H9 (cell line): ENCODE measurements at regions not wholly inside any gene's neighbourhood (a gene's known extent, or its start where the extent isn't known, plus 50 kb on each side); places are given as distances from the start of the nearest gene placed in this dataset.

ENCODE experiments used
- DNase-seq: peaks from one replicate; pipeline ENCODE4 v3.0.0-alpha.2; 2017
- H2AFZ ChIP-seq: one replicate; pipeline ENCODE4 v1.6.1; 2013; ENCODE audit warnings: mild to moderate bottlenecking, low read length, control low read depth, moderate library complexity
- H2AK5ac ChIP-seq: 2 replicates; pipeline ENCODE4 v1.6.1; 2013; ENCODE audit warnings: low read length, control low read depth, mixed read lengths; ENCODE audit not compliant: insufficient read length
- H2BK120ac ChIP-seq: one replicate; pipeline ENCODE4 v1.6.1; 2013; ENCODE audit warnings: low read depth, mild to moderate bottlenecking, low read length, control low read depth, inconsistent platforms; ENCODE audit not compliant: poor library complexity, severe bottlenecking
- H2BK12ac ChIP-seq: 2 replicates; pipeline ENCODE4 v1.6.1; 2013; ENCODE audit warnings: low read length, control low read depth, mixed read lengths, low read depth; ENCODE audit not compliant: insufficient read length
- H2BK15ac ChIP-seq: 2 replicates; pipeline ENCODE4 v1.6.1; 2013; ENCODE audit warnings: low read depth, low read length, control low read depth
- H2BK20ac ChIP-seq: one replicate; pipeline ENCODE4 v1.6.1; 2013; ENCODE audit warnings: low read depth, mild to moderate bottlenecking, low read length, control low read depth, inconsistent platforms; ENCODE audit not compliant: poor library complexity, severe bottlenecking
- H2BK5ac ChIP-seq: 2 replicates; pipeline ENCODE4 v1.6.1; 2013; ENCODE audit warnings: low read length, control low read depth, mixed read lengths; ENCODE audit not compliant: insufficient read length
- H3K14ac ChIP-seq: 2 replicates; pipeline ENCODE4 v1.6.1; 2013; ENCODE audit warnings: low read length, control low read depth; ENCODE audit not compliant: insufficient read depth
- H3K18ac ChIP-seq: 2 replicates; pipeline ENCODE4 v1.6.1; 2013; ENCODE audit warnings: low read depth, mild to moderate bottlenecking, mixed read lengths, low read length, control low read depth; ENCODE audit not compliant: insufficient read length
- H3K23ac ChIP-seq: 2 replicates; pipeline ENCODE4 v1.6.1; 2013; ENCODE audit warnings: low read length, control low read depth, mixed read lengths, low read depth; ENCODE audit not compliant: insufficient read length
- H3K23me2 ChIP-seq: 2 replicates; pipeline ENCODE4 v1.6.1; 2013; ENCODE audit warnings: low read depth, mild to moderate bottlenecking, mixed read lengths, low read length, control low read depth; ENCODE audit not compliant: insufficient read length, poor library complexity, severe bottlenecking
- H3K27ac ChIP-seq: 2 replicates; pipeline ENCODE4 v1.5.1; 2013; ENCODE audit warnings: low read length, control low read depth, mixed read lengths, low read depth; ENCODE audit not compliant: insufficient read length
- H3K27me3 ChIP-seq: 2 replicates; pipeline ENCODE4 v1.6.1; 2013; ENCODE audit warnings: low read length, control low read depth, inconsistent platforms; ENCODE audit not compliant: insufficient read depth
- H3K4ac ChIP-seq: 2 replicates; pipeline ENCODE4 v1.6.1; 2013; ENCODE audit warnings: low read depth, mild to moderate bottlenecking, control low read depth, inconsistent platforms, low read length, moderate library complexity
- H3K4me1 ChIP-seq: 2 replicates; pipeline ENCODE4 v1.6.1; 2013; ENCODE audit warnings: low read length, control low read depth, inconsistent platforms; ENCODE audit not compliant: insufficient read depth
- H3K4me2 ChIP-seq: 2 replicates; pipeline ENCODE4 v1.6.1; 2013; ENCODE audit warnings: low read length, control low read depth, mixed read lengths; ENCODE audit not compliant: insufficient read length, insufficient read depth
- H3K56ac ChIP-seq: 2 replicates; pipeline ENCODE4 v1.6.1; 2013; ENCODE audit warnings: low read depth, mild to moderate bottlenecking, mixed read lengths, low read length, control low read depth; ENCODE audit not compliant: insufficient read length
- H3K79me1 ChIP-seq: 2 replicates; pipeline ENCODE4 v1.6.1; 2013; ENCODE audit warnings: low read depth, mild to moderate bottlenecking, moderate library complexity, low read length, control low read depth, inconsistent platforms; ENCODE audit not compliant: insufficient read depth, poor library complexity, severe bottlenecking
- H3K79me2 ChIP-seq: 2 replicates; pipeline ENCODE4 v1.6.1; 2013; ENCODE audit warnings: low read length, control low read depth, inconsistent platforms; ENCODE audit not compliant: insufficient read depth
- H3K9ac ChIP-seq: 2 replicates; pipeline ENCODE4 v1.6.1; 2013; ENCODE audit warnings: low read length, control low read depth, mixed read lengths; ENCODE audit not compliant: insufficient read length; ENCODE audit errors: extremely low read depth
- H3K9me3 ChIP-seq: one replicate; pipeline ENCODE4 v1.6.1; 2013; ENCODE audit warnings: low read depth, low read length, inconsistent platforms; ENCODE audit not compliant: control insufficient read depth
- H3T11ph ChIP-seq: one replicate; pipeline ENCODE4 v1.6.1; 2013; ENCODE audit warnings: mild to moderate bottlenecking, low read length, control low read depth, inconsistent platforms
- H4K20me1 ChIP-seq: one replicate; pipeline ENCODE4 v1.6.1; 2013; ENCODE audit not compliant: control insufficient read depth, insufficient read length, insufficient read depth
- H4K5ac ChIP-seq: 2 replicates; pipeline ENCODE4 v1.6.1; 2013; ENCODE audit warnings: low read depth, mild to moderate bottlenecking, mixed read lengths, low read length, control low read depth; ENCODE audit not compliant: insufficient read length
- H4K8ac ChIP-seq: replicated peaks from 2 replicates; pipeline ENCODE4 v1.6.1; 2013; ENCODE audit warnings: low read length, control low read depth, mixed read lengths, low read depth; ENCODE audit not compliant: insufficient read length
- H4K91ac ChIP-seq: 2 replicates; pipeline ENCODE4 v1.6.1; 2013; ENCODE audit warnings: low read depth, mild to moderate bottlenecking, moderate library complexity, mixed read lengths, low read length, control low read depth; ENCODE audit not compliant: insufficient read length
- H3K27ac Mint-ChIP-seq, 3 experiments: 2 replicates in 2 of 3; 3 replicates in 1 of 3; pipeline ENCODE4 v1.8.0; 2020 to 2021; ENCODE audit warnings: mixed read lengths in 3 of 3, mild to moderate bottlenecking in 1 of 3, moderate library complexity in 1 of 3
- H3K27me3 Mint-ChIP-seq: 2 replicates; pipeline ENCODE4 v1.8.0; 2021; ENCODE audit warnings: low read depth, mild to moderate bottlenecking, moderate library complexity, mixed read lengths
- H3K36me3 Mint-ChIP-seq, 3 experiments: 2 replicates in 2 of 3; 3 replicates in 1 of 3; pipeline ENCODE4 v1.8.0; 2020 to 2021; ENCODE audit warnings: low read depth in 3 of 3, mixed read lengths in 3 of 3; ENCODE audit not compliant: insufficient read depth in 1 of 3
- H3K4me1 Mint-ChIP-seq, 2 experiments: 2 replicates each; pipeline ENCODE4 v1.8.0; 2020; ENCODE audit warnings: mixed read lengths in 2 of 2
- H3K4me3 Mint-ChIP-seq, 2 experiments: 2 replicates in 1 of 2; 3 replicates in 1 of 2; pipeline ENCODE4 v1.8.0; 2020 to 2021; ENCODE audit warnings: mild to moderate bottlenecking in 2 of 2, mixed read lengths in 2 of 2, moderate library complexity in 1 of 2
- H3K9me3 Mint-ChIP-seq, 2 experiments: 2 replicates in 1 of 2; 3 replicates in 1 of 2; pipeline ENCODE4 v1.8.0; 2020; ENCODE audit warnings: mild to moderate bottlenecking in 2 of 2, mixed read lengths in 2 of 2, moderate library complexity in 1 of 2
- WGBS: extraction: QIAGEN DNeasy Blood & Tissue Kit; methylation state at CpG from one replicate; pipeline ENCODE4 v1.1.7; 2013; ENCODE audit warnings: missing lambda C conversion rate, low lambda C conversion rate, mixed read lengths; ENCODE audit not compliant: insufficient read length; ENCODE audit errors: extremely low coverage; 5-methylcytosine and 5-hydroxymethylcytosine counted together
- TF ChIP-seq, protein P1 (sequence below): fragments of 200-600 bp; sonication (generic); conservative IDR thresholded peaks from 3 replicates; pipeline ENCODE4 v1.8.0; 2021; ENCODE audit warnings: antibody characterized with exemption, mild to moderate bottlenecking

GRCh38 chr3:153269730-153270129 is 107.7 kb downstream of the RAP2B start:
- Histone ChIP-seq H3K79me1 (no peaks in the 10 kb centered on the region), H2AFZ (no peak overlapping the region), H3K23ac (no peak overlapping the region), H3K4me2 (no peak overlapping the region), H2BK12ac (no peak overlapping the region), H2BK20ac (no peak overlapping the region), H4K8ac (no peak overlapping the region), H3K4ac (no peak overlapping the region), H2BK15ac (no peak overlapping the region), H2AK5ac (no peak overlapping the region), H3K18ac (no peak overlapping the region), H4K20me1 (no peaks in the 10 kb centered on the region), H4K91ac (no peak overlapping the region), H3K79me2 (no peaks in the 10 kb centered on the region), H2BK5ac (no peak overlapping the region), H3K56ac (no peak overlapping the region), H2BK120ac (no peak overlapping the region), H3K23me2 (no peaks in the 10 kb centered on the region), H3K27ac (no peak overlapping the region), H3K27me3 (no peaks in the 10 kb centered on the region), H3K9me3 (no peaks in the 10 kb centered on the region), H4K5ac (no peak overlapping the region), H3K9ac (no peak overlapping the region), H3K14ac (no peak overlapping the region), H3T11ph (no peak overlapping the region), H3K4me1 (no peaks in the 10 kb centered on the region)
- H3K9me3 Mint-ChIP-seq = peaks cover 15 to 21% of the 10 kb centered on the region in 2 experiments
- TF ChIP-seq, protein P1, sequence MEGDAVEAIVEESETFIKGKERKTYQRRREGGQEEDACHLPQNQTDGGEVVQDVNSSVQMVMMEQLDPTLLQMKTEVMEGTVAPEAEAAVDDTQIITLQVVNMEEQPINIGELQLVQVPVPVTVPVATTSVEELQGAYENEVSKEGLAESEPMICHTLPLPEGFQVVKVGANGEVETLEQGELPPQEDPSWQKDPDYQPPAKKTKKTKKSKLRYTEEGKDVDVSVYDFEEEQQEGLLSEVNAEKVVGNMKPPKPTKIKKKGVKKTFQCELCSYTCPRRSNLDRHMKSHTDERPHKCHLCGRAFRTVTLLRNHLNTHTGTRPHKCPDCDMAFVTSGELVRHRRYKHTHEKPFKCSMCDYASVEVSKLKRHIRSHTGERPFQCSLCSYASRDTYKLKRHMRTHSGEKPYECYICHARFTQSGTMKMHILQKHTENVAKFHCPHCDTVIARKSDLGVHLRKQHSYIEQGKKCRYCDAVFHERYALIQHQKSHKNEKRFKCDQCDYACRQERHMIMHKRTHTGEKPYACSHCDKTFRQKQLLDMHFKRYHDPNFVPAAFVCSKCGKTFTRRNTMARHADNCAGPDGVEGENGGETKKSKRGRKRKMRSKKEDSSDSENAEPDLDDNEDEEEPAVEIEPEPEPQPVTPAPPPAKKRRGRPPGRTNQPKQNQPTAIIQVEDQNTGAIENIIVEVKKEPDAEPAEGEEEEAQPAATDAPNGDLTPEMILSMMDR = no peak
- DNase-seq = no peak
- peaks cover 0 to 13% (median 3%) of the 10 kb centered on the region in 3 experiments; a peak in 6 of 7 replicates for H3K36me3 Mint-ChIP-seq
- H3K27ac Mint-ChIP-seq = no peak overlapping the region
- no peak overlapping the region for H3K4me3 Mint-ChIP-seq
- H3K27me3 Mint-ChIP-seq = no peaks in the 10 kb centered on the region
- H3K4me1 Mint-ChIP-seq = no peaks in the 10 kb centered on the region
- no CpG with 5 or more reads among the region's 4 CpGs for WGBS
